Esophagus squamous epithelium (tissue), 5 donors: ENCODE measurements at regions not wholly inside any gene's neighbourhood (a gene's known extent, or its start where the extent isn't known, plus 50 kb on each side); places are given as distances from the start of the nearest gene placed in this dataset.

Source experiments
- DNase-seq: peaks from one replicate; lab custom pipeline; 2025; lab: John Stamatoyannopoulos, UW
- H3K27ac ChIP-seq, 4 donors: fragments of 200-600 bp; sonication (generic); one replicate each; pipeline ENCODE4 v1.5.1; 2016 to 2019; ENCODE audit warnings: mild to moderate bottlenecking in 1 of 4
- H3K27me3 ChIP-seq, 4 donors: fragments of 200-600 bp; sonication (generic); 1 replicate in 3 of 4; 2 replicates in 1 of 4; pipeline versions ENCODE4 v1.5.1 to v1.6.0; 2017 to 2021; ENCODE audit warnings: antibody characterized with exemption in 1 of 4
- H3K36me3 ChIP-seq, 3 donors: fragments of 200-600 bp; sonication (generic); one replicate each; pipeline ENCODE4 v1.5.1; 2016 to 2019
- H3K4me1 ChIP-seq, 3 donors: fragments of 200-600 bp; sonication (generic); one replicate each; pipeline ENCODE4 v1.5.1; 2017 to 2019
- H3K4me3 ChIP-seq, 4 donors: fragments of 200-600 bp; sonication (generic); 1 replicate in 3 of 4; 2 replicates in 1 of 4; pipeline ENCODE4 v1.5.1; 2016 to 2019; ENCODE audit warnings: mild to moderate bottlenecking in 2 of 4, moderate library complexity in 1 of 4
- H3K9me3 ChIP-seq, 3 donors: fragments of 200-600 bp; sonication (generic); one replicate each; pipeline ENCODE4 v1.5.1; 2016 to 2019
- POLR2A ChIP-seq, 4 donors: fragments of 450-650 bp; IDR thresholded peaks; one replicate each; pipeline ENCODE4 v1.6.1; 2017; ENCODE audit warnings: antibody characterized with exemption in 4 of 4, mild to moderate bottlenecking in 4 of 4, moderate library complexity in 3 of 4
- WGBS, 2 donors: methylation state at CpG; one replicate each; pipeline ENCODE4 v1.1.5; 2018; 5-methylcytosine and 5-hydroxymethylcytosine counted together
- intact Hi-C: fragments of 100-400 bp; cut with DNase I; formaldehyde crosslinking; loops from one replicate; pipeline ENCODE4 v1.15.0; 2022
- TF ChIP-seq, protein P1 (sequence below), 6 experiments: fragments of 450-650 bp in 4 of 6; fragments of 200-600 bp in 2 of 6; sonication (generic) in 2 of 6; IDR thresholded peaks; one replicate each; pipeline ENCODE4 v1.5.1; 2016 to 2019; ENCODE audit warnings: antibody characterized with exemption in 6 of 6, mild to moderate bottlenecking in 4 of 6, moderate library complexity in 4 of 6
- donor health status: DM: yes; HTN: yes; CAD: no.

DNA sequence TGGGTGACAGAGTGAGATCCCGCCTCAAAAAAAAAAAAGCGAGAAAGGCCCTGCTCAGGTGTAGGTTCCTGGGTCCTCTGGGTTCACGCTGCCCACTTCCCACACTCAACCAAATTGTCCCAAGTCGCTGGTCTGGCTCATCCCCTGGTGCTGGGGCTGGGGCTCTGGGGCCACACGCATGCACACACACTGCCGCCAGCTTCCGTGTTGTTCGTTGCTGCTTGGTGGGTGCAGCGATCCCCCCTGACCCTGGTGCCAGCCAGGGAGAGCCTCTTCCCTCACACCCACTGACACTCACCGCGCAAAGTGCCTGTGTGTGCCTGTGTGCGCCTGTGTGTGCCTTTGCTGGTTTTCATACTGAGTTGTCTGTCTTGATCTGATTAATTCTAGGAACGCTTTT is 124.1 kb upstream of the NKX1-1 start:
- no peak for DNase-seq
- peaks cover 0 to 70% (median 0%) of the 10 kb centered on the region in 4 donors for H3K27me3 ChIP-seq
- no peaks in the 10 kb centered on the region for H3K9me3 ChIP-seq
- no peaks in the 10 kb centered on the region for H3K36me3 ChIP-seq
- 70 to 78% methylated on average over 11 to 13 of the region's 13 CpGs for WGBS, 2 donors
- no peak overlapping the region for H3K4me3 ChIP-seq
- intact Hi-C loops, result no loop called here
- H3K27ac ChIP-seq, result no peak overlapping the region
- TF ChIP-seq, protein P1, sequence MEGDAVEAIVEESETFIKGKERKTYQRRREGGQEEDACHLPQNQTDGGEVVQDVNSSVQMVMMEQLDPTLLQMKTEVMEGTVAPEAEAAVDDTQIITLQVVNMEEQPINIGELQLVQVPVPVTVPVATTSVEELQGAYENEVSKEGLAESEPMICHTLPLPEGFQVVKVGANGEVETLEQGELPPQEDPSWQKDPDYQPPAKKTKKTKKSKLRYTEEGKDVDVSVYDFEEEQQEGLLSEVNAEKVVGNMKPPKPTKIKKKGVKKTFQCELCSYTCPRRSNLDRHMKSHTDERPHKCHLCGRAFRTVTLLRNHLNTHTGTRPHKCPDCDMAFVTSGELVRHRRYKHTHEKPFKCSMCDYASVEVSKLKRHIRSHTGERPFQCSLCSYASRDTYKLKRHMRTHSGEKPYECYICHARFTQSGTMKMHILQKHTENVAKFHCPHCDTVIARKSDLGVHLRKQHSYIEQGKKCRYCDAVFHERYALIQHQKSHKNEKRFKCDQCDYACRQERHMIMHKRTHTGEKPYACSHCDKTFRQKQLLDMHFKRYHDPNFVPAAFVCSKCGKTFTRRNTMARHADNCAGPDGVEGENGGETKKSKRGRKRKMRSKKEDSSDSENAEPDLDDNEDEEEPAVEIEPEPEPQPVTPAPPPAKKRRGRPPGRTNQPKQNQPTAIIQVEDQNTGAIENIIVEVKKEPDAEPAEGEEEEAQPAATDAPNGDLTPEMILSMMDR (IDR thresholded peaks at IDR 0.05), result no peak
- no peak for TF ChIP-seq POLR2A (IDR thresholded peaks at IDR 0.05)
- no peaks in the 10 kb centered on the region for H3K4me1 ChIP-seq

- no peaks in the 10 kb centered on the region for H3K36me3 ChIP-seq
- DNase-seq, result no peak
- no peak for TF ChIP-seq POLR2A (IDR thresholded peaks at IDR 0.05)
- TF ChIP-seq, protein P1 (IDR thresholded peaks at IDR 0.05), result no peak
- H3K27me3 ChIP-seq, result peaks cover 0 to 78% (median 0%) of the 10 kb centered on the region in 4 donors
- H3K9me3 ChIP-seq, result no peaks in the 10 kb centered on the region
- intact Hi-C loops, result no loop called here
- 82 to 96% methylated on average over 4 to 6 of the region's 6 CpGs for WGBS, 2 donors
- no peak overlapping the region for H3K4me3 ChIP-seq
- no peak overlapping the region for H3K27ac ChIP-seq
- H3K4me1 ChIP-seq, result peaks cover 0 to 13% (median 0%) of the 10 kb centered on the region in 3 donors
Observed at GRCh38 chr4:1524761-1525160, 118.5 kb upstream of the NKX1-1 start.

GRCh38 chr4:1523907-1524636 is 117.8 kb upstream of the NKX1-1 start:
- Histone ChIP-seq H3K4me1 (peaks cover 0 to 13% (median 0%) of the 10 kb centered on the region in 3 donors), H3K4me3 (no peak overlapping the region), H3K27ac (no peak overlapping the region), H3K36me3 (no peaks in the 10 kb centered on the region), H3K9me3 (no peaks in the 10 kb centered on the region), H3K27me3 (peaks cover 0 to 78% (median 0%) of the 10 kb centered on the region in 4 donors)
- intact Hi-C loops, result no loop called here
- WGBS, 2 donors, result 65 to 71% methylated on average over 14 to 23 of the region's 24 CpGs
- no peak for DNase-seq
- TF ChIP-seq, protein P1 (IDR thresholded peaks at IDR 0.05), result no peak
- TF ChIP-seq POLR2A (IDR thresholded peaks at IDR 0.05), result no peak

DNA sequence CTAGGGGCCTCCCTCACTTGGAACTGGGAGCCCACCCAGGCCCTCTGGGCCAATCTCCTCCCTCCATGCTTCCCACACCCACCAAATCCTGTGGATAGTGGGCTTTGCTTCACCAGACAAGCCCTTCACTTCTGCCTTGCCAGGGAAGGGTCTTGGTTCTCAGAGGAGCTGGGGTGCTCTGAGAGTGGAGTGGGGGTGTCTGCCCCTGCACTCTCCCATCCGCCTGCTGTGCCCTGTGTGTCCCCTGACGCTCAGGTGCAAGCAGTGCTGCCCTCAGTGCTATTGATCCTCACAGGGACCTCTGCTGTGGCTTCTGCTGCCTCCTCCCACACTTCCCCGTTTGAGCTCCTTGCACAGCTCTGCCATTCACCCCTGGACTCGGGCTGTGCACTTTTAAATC is 117.3 kb upstream of the NKX1-1 start:
- H3K27me3 ChIP-seq, result peaks cover 0 to 78% (median 0%) of the 10 kb centered on the region in 4 donors
- no peak for DNase-seq
- 41 to 71% methylated on average over 4 of the region's 4 CpGs for WGBS, 2 donors

DNA sequence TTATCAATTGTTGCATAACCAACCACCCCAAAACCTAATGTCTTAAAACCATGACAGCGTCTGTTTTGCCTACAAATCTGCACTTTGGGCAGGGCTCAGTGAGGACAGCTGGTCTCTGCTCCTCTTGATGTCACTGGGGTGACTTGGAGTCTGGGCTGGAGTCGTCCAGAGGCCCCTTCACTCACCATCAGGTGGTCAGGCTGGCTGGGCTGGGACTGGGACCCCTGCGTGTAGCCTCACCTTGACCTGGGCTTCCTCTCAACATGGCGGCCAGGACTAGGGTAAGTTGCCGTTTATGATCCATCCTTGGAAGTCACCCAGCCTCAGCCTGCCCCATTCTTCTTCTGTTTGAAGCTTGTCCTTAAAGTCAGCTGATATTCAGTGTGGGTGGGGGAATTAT is 116.8 kb upstream of the NKX1-1 start:
- no peak for DNase-seq

More for the DNA sequence above, 117.3 kb upstream of the NKX1-1 start:
- TF ChIP-seq POLR2A (IDR thresholded peaks at IDR 0.05), result no peak
- TF ChIP-seq, protein P1 (IDR thresholded peaks at IDR 0.05), result no peak
- H3K4me1 ChIP-seq, result peaks cover 0 to 13% (median 0%) of the 10 kb centered on the region in 3 donors
- intact Hi-C loops, result no loop called here
- no peaks in the 10 kb centered on the region for H3K36me3 ChIP-seq
- H3K4me3 ChIP-seq, result no peak overlapping the region
- no peak overlapping the region for H3K27ac ChIP-seq
- no peaks in the 10 kb centered on the region for H3K9me3 ChIP-seq

More for the DNA sequence above, 116.8 kb upstream of the NKX1-1 start:
- no peak for TF ChIP-seq POLR2A (IDR thresholded peaks at IDR 0.05)
- TF ChIP-seq, protein P1 (IDR thresholded peaks at IDR 0.05), result no peak
- 79 to 80% methylated on average over 3 of the region's 5 CpGs for WGBS, 2 donors
- H3K27me3 ChIP-seq, result peaks cover 0 to 78% (median 0%) of the 10 kb centered on the region in 4 donors
- intact Hi-C loops, result no loop called here
- no peaks in the 10 kb centered on the region for H3K9me3 ChIP-seq
- H3K4me3 ChIP-seq, result no peak overlapping the region
- H3K4me1 ChIP-seq, result peaks cover 0 to 13% (median 0%) of the 10 kb centered on the region in 3 donors
- H3K27ac ChIP-seq, result no peak overlapping the region
- H3K36me3 ChIP-seq, result no peaks in the 10 kb centered on the region
